MM.1S (cell line): ENCODE measurements at regions not wholly inside any gene's neighbourhood (a gene's known extent, or its start where the extent isn't known, plus 50 kb on each side); places are given as distances from the start of the nearest gene placed in this dataset.

Experiments used
- DNase-seq: peaks from one replicate; pipeline ENCODE4 v3.0.0-alpha.2; 2015
- H2AFZ ChIP-seq: fragments of 300-600 bp; sonication (generic); 2 replicates; pipeline ENCODE4 v1.6.0; 2016; ENCODE audit warnings: antibody characterized with exemption, low read length
- H3F3A ChIP-seq: fragments of 300-600 bp; sonication (generic); 2 replicates; pipeline ENCODE4 v1.6.1; 2016; ENCODE audit warnings: mild to moderate bottlenecking, antibody characterized with exemption, low read length, moderate library complexity, mixed read lengths; ENCODE audit not compliant: insufficient read depth
- H3K27ac ChIP-seq: fragments of 300-600 bp; sonication (generic); 2 replicates; pipeline ENCODE4 v1.5.1; 2016; ENCODE audit warnings: mild to moderate bottlenecking, low read length
- H3K27me3 ChIP-seq: fragments of 300-600 bp; sonication (generic); replicated peaks from 2 replicates; pipeline ENCODE4 v1.6.0; 2016; ENCODE audit warnings: low read length; ENCODE audit not compliant: insufficient read depth
- H3K36me3 ChIP-seq: fragments of 300-600 bp; sonication (generic); replicated peaks from 2 replicates; pipeline ENCODE4 v1.6.1; 2016; ENCODE audit warnings: mild to moderate bottlenecking, low read length, mixed read lengths; ENCODE audit not compliant: insufficient read depth
- H3K4me1 ChIP-seq: fragments of 300-600 bp; sonication (generic); 2 replicates; pipeline ENCODE4 v1.6.1; 2016; ENCODE audit warnings: low read length, mixed read lengths
- H3K4me2 ChIP-seq: fragments of 300-600 bp; sonication (generic); 2 replicates; pipeline ENCODE4 v1.6.0; 2016; ENCODE audit warnings: low read depth, low read length
- H3K4me3 ChIP-seq: fragments of 300-600 bp; sonication (generic); 2 replicates; pipeline ENCODE4 v1.5.1; 2016; ENCODE audit warnings: low read length, mixed read lengths
- H3K79me2 ChIP-seq: fragments of 300-600 bp; sonication (generic); 2 replicates; pipeline ENCODE4 v1.6.1; 2016; ENCODE audit warnings: mixed run types, low read length, mixed read lengths
- H3K9ac ChIP-seq: fragments of 300-600 bp; sonication (generic); 2 replicates; pipeline ENCODE4 v1.6.1; 2016; ENCODE audit warnings: low read length, mixed read lengths
- H3K9me2 ChIP-seq: fragments of 300-600 bp; sonication (generic); replicated peaks from 2 replicates; pipeline ENCODE4 v1.6.1; 2016; ENCODE audit warnings: mild to moderate bottlenecking, low read length, mixed read lengths; ENCODE audit not compliant: insufficient read depth
- H3K9me3 ChIP-seq: fragments of 300-600 bp; sonication (generic); replicated peaks from 2 replicates; pipeline ENCODE4 v1.6.1; 2016; ENCODE audit warnings: mild to moderate bottlenecking, low read length, mixed read lengths; ENCODE audit not compliant: insufficient read depth
- H4K20me1 ChIP-seq: fragments of 300-600 bp; sonication (generic); 2 replicates; pipeline ENCODE4 v1.6.1; 2016; ENCODE audit warnings: mild to moderate bottlenecking, low read length, moderate library complexity, mixed read lengths; ENCODE audit not compliant: insufficient read depth
- EZH2 ChIP-seq: fragments of 300-600 bp; sonication (generic); optimal IDR thresholded peaks from 2 replicates; pipeline ENCODE3; 2017; ENCODE audit warnings: low read depth, mild to moderate bottlenecking, antibody characterized with exemption, low read length, mixed read lengths
- EZH2phosphoT487 ChIP-seq: fragments of 300-600 bp; sonication (generic); IDR thresholded peaks from 2 replicates; pipeline ENCODE4 v1.6.1; 2018; ENCODE audit warnings: antibody characterized with exemption, low read length
- TF ChIP-seq, protein P1 (sequence below): fragments of 300-600 bp; sonication (generic); IDR thresholded peaks from 2 replicates; pipeline ENCODE4 v1.5.1; 2016; ENCODE audit warnings: antibody characterized with exemption, low read length, mixed read lengths

DNA sequence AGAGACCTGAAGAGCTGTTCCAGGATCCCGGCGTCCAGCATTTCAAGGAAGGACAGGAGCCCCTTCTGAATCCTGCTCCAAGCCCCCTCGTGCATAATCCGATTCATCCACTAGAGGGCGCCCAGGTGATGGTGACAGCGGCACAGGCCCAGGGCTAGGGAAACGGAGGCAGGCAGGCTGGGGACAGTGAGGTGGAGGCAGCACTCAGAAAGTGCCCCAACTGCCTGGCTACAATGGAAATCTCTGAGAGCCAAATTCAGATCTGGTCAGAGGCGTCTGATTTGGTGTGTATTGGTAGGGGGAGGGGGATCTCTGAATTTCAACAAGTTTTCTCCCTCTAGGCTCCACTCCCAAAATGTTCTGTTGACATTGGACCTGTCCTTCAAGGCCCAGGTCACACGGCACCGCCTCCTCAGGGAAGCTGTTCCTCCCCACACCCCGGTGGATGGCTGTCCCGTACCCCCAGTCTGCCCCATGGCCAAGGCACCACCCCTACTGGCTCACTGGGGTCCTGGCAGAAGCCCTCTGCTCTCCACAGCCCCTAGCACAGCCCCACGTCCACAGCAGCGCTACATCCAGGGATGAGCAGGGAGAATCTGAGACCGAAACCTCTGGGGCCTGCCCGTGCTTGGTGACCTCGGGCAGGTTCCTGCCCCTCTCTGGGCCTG is 142.9 kb downstream of the CRYBB2 start:
- Histone ChIP-seq H3K4me2 (no peak overlapping the region), H3K9me2 (no peaks in the 10 kb centered on the region), H2AFZ (no peak overlapping the region), H3K36me3 (no peaks in the 10 kb centered on the region), H3K4me3 (no peak overlapping the region), H3K9me3 (no peaks in the 10 kb centered on the region), H3K79me2 (no peaks in the 10 kb centered on the region), H3K4me1 (no peaks in the 10 kb centered on the region), H3F3A (no peaks in the 10 kb centered on the region), H3K27me3 (peaks cover 3% of the 10 kb centered on the region; the same call in 1 of the 2 replicates), H3K27ac (no peak overlapping the region), H4K20me1 (no peaks in the 10 kb centered on the region), H3K9ac (no peak overlapping the region)
- DNase-seq = peak; percentile 28
- TF ChIP-seq, protein P1, sequence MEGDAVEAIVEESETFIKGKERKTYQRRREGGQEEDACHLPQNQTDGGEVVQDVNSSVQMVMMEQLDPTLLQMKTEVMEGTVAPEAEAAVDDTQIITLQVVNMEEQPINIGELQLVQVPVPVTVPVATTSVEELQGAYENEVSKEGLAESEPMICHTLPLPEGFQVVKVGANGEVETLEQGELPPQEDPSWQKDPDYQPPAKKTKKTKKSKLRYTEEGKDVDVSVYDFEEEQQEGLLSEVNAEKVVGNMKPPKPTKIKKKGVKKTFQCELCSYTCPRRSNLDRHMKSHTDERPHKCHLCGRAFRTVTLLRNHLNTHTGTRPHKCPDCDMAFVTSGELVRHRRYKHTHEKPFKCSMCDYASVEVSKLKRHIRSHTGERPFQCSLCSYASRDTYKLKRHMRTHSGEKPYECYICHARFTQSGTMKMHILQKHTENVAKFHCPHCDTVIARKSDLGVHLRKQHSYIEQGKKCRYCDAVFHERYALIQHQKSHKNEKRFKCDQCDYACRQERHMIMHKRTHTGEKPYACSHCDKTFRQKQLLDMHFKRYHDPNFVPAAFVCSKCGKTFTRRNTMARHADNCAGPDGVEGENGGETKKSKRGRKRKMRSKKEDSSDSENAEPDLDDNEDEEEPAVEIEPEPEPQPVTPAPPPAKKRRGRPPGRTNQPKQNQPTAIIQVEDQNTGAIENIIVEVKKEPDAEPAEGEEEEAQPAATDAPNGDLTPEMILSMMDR = peak; percentile 88
- no peak for TF ChIP-seq EZH2
- TF ChIP-seq EZH2phosphoT487 = no peak

DNA sequence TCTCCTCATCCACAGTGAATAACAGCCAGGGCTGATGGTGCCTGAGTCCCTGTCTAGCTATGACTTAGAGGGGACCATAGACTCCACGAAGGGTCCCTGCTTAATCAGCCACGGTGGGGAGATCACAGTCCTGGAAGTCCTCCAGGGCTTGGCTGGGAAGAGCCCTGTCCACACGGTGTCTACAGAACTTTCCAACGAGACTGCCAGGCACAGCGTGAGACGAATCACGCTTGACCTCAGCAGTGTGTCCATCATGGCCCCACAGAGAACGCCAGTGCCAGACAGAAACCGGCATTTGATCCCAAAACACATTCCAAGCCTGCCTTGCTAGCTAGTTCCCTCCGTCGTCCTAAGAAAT is 143.4 kb downstream of the CRYBB2 start:
- no peaks in the 10 kb centered on the region for H3K36me3 ChIP-seq

DNA sequence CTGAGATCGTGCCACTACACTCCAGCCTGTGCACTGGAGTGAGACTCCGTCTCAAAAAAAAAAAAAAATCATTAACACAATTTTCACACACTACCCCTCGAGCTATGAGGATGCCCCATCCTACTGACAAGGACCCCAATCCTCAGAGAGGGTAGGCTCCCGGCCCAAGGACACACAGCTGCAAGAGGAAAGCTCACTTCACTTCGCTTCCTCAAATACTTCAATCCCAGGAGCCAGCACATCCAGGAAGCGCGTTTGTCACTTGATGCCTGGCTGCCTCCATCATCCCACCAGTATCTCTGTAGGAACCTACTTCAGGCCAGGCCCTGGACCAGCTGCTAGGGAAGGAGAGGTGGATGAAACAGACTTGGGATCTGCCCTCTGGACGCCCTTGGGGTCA is 144.0 kb downstream of the CRYBB2 start:
- peaks cover 3% of the 10 kb centered on the region; the same call in 1 of the 2 replicates for H3K27me3 ChIP-seq
- H3K9ac ChIP-seq = no peak overlapping the region
- no peaks in the 10 kb centered on the region for H3F3A ChIP-seq
- no peaks in the 10 kb centered on the region for H4K20me1 ChIP-seq
- H2AFZ ChIP-seq = no peak overlapping the region
- H3K4me1 ChIP-seq = no peaks in the 10 kb centered on the region
- no peaks in the 10 kb centered on the region for H3K36me3 ChIP-seq
- H3K27ac ChIP-seq = no peak overlapping the region
- DNase-seq = no peak
- H3K9me3 ChIP-seq = no peaks in the 10 kb centered on the region
- TF ChIP-seq, protein P1 = no peak
- TF ChIP-seq EZH2 = no peak
- no peak for TF ChIP-seq EZH2phosphoT487
- no peaks in the 10 kb centered on the region for H3K79me2 ChIP-seq
- H3K9me2 ChIP-seq = no peaks in the 10 kb centered on the region
- H3K4me2 ChIP-seq = no peak overlapping the region
- no peak overlapping the region for H3K4me3 ChIP-seq

More for the DNA sequence above, 143.4 kb downstream of the CRYBB2 start:
- H4K20me1 ChIP-seq = no peaks in the 10 kb centered on the region
- no peaks in the 10 kb centered on the region for H3K79me2 ChIP-seq
- TF ChIP-seq EZH2 (no peak), EZH2phosphoT487 (no peak)
- TF ChIP-seq, protein P1 = no peak
- H3K27me3 ChIP-seq = peaks cover 3% of the 10 kb centered on the region; the same call in 1 of the 2 replicates
- H3K9me2 ChIP-seq = no peaks in the 10 kb centered on the region
- no peaks in the 10 kb centered on the region for H3K9me3 ChIP-seq
- H3F3A ChIP-seq = no peaks in the 10 kb centered on the region
- H3K4me2 ChIP-seq = no peak overlapping the region
- no peak overlapping the region for H2AFZ ChIP-seq
- H3K4me1 ChIP-seq = no peaks in the 10 kb centered on the region
- no peak overlapping the region for H3K9ac ChIP-seq
- DNase-seq = no peak
- H3K4me3 ChIP-seq = no peak overlapping the region
- H3K27ac ChIP-seq = no peak overlapping the region
